ENCODE measurements at regions not wholly inside any gene's neighbourhood (a gene's known extent, or its start where the extent isn't known, plus 50 kb on each side); places are given as distances from the start of the nearest gene placed in this dataset.
"Not testable (repeated sequence)": the region's sequence is repeated elsewhere in the genome, so short reads cannot be mapped to it uniquely, and the experiment has no call there.

- not testable (repeated sequence) for TF ChIP-seq CTCF, EP300 (IDR thresholded peaks at IDR 0.05)
Measured at GRCh38 chr7:112551521-112551920, 70.7 kb downstream of the LSMEM1 start.
